GM18499 (cell line): ENCODE measurements at regions not wholly inside any gene's neighbourhood (a gene's known extent, or its start where the extent isn't known, plus 50 kb on each side); places are given as distances from the start of the nearest gene placed in this dataset.

Source experiments
- ATAC-seq: cut with Tn5 transposase; IDR thresholded peaks from one replicate; pipeline ENCODE4 v1.9.1; 2021; ENCODE audit warnings: moderate number of reproducible peaks; ENCODE audit not compliant: insufficient read depth, unreplicated experiment

DNA sequence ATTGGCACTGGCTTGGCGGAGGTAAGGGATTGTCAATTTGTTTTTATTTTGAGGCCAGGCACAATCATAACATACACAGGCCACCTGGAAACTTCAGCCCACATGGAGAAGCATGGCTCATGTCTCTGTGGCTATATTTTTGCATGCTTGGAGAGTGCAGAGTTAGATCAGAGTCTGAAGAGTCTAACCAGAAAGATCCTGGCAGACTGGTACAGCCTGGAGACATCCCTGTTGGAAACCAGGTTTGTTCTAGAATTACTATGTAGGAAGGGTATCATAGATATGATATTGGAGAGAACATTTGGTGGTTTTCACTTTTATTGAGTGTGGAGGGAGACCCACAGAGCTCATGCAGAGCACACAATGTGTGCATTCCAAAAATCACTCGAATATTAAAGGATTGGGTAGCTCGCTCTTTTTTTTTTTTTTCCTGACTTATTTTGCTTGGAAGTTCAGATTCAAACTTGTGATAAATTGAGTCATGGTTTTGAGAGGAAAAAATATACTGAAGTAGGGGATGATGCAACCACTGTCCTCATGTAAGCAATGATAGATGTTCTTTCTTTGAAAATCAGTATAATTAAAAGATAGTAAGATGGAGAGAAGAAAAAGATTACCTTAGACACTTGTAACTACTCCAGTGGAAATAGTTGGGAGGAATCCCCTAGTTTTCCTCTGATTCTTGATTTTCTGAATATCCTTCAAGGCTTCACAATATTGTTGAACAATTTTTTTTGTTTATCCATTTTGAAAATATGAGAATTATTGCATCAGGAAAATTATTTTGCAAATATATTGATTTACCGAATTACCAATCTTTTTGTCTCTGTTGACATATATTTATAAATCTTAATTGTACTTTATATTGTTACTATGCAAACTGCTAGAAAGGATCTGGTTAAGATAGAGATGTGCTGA, 185.7 kb upstream of the ZEB2 start:
- ATAC-seq: no peak

DNA sequence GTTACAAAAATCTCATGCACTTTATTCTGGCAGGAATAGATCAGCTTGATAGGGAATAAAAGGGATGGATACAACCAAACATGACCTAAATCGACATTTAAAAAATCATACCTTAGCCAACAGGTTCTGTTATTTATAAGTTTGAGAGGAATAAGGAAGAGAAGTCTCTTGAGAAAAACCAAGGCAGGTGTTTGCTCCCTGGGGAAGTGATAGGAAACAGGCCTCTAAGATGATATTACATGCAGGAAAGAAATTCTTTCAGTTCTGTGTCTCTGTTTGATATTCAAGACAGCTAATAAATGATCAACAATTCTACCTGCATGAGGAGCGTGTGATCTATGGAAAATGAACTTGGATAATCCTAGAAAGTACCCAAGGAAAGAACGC, 184.8 kb upstream of the ZEB2 start:
- ATAC-seq: no peak

DNA sequence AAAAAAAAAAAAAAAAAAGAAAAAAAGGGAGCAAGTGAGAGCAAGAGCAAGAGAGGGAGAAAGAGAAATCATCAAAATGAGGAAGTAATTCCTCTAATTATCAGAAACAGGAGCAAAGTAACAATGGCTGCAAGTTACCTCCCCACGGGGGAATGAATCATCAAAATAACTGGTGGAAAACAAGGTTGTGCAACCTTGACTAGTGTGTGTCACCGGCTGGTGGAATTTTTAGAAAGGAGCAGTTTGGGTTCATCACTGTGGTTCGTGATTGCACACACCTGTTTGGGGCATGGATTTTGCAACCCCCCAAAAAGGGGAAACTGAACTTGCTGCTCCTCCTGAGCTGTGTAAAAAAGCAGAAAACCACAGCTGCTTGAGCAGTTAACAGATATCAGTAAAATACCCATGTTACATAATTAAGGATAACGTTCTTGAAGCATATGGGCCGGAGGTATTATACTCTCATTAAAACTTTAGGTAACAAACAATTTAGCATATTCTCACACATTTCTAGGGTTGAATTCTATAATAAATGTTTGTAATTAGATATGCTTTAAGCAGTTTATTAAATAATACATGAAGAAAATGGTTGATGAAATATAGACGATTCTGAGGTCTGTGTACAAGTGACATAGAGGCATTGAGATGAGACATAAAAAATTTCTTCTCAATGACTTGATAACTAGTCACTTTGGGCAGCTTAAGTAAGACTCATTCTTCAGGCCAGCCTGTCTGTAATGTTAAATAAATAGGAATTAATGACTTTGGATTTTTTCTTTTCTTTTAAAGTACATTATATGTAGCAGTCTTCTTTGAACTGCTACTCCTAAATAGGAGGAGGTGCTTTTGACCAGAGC, 184.2 kb upstream of the ZEB2 start:
- no peak for ATAC-seq

DNA sequence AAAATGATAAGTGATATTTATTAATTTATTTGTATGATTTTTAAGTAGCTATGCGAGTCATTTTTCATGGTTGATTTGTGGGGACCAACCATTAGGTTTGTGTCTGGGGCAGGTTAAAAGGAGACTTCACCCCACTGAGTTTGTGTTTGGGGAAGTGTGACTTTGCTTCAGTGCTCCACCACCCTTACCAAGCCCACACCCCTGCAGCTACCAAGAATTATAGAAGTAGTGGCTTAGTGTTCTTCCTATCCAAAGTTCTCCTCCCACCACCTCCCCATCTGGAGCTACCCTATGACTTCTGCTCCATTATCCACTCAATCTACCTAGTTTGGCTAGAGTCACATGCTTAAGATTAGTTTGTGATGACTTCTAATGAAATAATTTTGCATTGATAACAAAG, 182.1 kb upstream of the ZEB2 start:
- no peak for ATAC-seq

DNA sequence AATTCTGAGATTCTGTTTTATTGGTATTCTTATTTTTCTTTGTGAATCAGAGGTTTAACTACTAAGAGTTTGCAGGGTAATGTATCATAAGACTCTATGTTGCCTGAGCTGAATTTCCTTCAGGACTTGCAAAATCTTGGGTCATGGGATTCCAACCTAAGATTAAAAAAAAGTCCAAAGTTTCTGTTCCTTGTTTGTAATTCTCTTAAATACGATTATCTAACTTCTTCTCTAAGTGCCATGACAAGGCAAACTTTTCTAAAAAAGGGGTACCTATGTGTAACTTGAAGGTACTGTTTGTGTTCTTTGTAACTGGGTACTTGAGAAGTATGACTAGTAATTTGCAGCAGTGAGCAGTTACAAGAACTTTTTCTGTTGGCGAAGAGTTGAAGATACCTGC, 181.3 kb upstream of the ZEB2 start:
- ATAC-seq: no peak

DNA sequence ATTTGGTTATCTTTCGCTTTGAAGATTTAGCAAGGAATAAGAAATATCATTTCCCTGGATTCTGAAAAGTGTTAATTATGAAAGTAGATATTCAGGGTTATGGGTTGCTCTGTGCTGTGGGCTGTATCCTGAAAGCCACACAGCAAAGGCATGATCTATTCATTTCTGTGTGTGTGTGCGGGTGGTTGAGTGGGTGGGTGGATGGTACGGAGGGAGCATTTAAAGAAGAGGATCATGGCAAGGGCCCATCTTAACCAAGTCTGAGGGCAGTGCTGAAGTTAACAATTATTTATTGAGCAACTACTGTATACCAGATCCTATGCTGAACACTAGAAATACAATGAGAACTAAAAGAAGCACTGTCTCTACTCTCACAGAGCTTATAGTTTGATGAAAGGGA, 178.2 kb upstream of the ZEB2 start:
- ATAC-seq: no peak

DNA sequence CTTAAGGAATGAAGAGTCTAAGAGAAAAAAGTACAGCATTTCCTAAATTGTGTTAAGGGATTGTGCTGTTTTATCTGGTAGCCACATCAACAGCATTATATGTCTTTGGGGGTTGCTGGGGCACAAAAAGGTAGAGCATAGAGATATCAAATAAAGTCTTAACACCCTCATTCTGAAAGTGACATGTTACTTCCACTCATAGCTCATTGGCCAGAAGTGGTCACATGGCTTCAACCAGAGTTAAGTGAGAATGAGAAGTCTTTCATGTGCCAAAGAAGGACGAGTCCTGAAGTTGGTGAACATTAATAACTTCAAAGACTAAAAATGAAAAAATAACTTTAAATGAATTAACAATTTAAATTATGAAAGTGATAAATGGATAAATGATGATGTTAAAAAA, 175.7 kb upstream of the ZEB2 start:
- ATAC-seq: no peak

DNA sequence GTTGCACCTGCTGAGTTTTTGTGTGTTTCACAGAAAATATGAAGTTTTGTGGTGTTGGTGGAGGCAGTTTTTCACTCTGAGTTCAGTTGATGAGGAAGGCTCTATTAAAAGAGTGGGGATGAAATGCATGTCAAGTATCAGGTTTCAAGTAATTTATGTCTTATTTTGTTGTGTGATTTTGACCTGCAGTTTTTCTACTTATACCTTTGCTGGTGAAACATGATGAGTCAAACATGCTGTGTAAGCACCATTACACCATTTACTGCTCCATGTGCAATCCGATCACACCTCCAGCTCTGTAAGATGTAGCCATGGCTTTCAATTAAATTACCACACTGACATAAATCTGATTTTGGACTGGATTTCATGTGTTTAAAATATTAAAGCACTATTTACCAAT, 174.5 kb upstream of the ZEB2 start:
- no peak for ATAC-seq

DNA sequence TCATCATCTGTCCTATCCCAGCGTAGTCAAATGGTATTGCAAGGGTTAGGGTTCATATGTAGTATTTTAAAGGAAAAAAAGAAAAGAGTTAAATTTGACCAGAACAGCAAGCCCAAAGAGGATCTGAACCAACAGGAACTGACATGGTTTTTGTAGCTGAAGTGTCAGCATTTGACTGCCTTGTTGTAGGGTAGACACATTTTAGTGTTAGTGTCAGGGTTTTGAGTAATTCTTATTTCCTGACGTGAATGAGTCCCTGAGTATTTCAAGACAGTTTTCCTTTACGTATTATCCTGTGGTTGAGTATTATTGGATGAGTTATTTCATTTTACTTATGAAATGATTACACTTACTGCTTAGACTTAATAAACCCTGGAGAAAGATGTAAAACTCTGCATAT, 173.3 kb upstream of the ZEB2 start:
- ATAC-seq: no peak

DNA sequence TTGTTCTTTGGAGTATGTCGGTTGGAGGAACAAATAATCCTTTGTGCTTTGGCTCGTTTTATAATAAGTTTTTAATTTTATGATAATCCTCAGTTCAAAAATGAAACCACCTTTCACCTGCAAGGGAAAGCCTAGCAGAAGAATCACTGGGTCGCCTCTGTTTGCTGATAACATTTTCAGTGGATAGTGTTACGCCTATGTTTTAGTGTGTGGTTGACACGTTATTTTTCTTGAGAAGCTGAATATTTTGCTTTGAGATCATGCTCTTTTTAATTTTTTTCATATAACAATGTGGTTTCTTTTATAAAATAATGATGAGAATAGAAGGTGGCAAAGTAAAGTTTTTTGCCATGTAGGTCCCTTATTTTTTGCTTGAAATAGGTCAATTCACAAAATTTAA, 172.7 kb upstream of the ZEB2 start:
- no peak for ATAC-seq

DNA sequence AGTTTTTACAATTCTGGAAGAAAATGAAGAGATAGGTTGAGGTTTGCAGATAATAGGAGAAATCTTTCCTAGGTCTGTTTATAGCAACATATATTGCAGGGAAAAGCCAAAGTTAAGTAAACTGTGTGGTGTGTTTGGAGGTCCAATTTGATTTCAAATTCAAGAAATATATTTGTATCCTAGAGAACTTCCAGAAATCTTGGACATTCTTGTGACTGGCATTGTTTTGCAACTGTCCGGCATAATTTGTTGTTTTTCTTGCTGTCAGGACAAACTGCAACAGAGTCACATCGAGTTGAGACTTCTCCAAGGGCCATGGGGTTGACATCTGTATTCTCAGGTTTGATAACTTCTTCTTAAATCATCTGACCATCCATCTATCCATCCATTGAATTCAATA, 170.9 kb upstream of the ZEB2 start:
- ATAC-seq: no peak

DNA sequence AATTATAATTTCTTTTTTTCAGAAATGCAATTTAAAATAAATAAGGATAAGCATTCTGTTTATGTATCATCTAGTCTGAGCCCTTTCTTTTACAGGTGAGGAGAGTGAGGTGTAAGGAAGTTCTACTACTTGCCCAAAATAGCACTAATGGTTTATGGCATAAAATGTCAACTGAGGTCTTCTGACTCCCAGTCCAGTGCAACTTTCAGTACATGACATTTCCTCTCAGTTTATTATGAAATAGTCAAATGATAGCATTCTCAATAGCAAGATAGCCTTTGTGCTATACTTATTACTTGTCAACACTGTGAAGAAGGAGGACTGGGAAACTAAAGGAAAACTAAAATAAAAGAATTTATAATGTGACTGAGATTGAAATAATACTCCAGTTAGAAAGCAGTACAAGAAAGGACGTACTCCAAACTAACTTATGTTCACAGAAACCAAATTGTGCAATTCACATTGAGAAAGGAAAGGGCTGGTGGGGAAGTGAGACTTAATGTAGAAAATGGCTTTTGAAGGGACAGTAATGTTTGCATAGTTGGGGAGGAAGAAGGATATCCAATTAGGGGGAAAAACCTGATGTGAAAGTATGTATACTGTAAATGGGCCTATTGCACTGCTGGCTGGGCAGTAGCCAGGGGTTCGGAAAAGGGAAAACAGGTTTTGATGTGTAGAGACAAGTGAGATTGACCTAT, 166.7 kb upstream of the ZEB2 start:
- ATAC-seq: no peak

DNA sequence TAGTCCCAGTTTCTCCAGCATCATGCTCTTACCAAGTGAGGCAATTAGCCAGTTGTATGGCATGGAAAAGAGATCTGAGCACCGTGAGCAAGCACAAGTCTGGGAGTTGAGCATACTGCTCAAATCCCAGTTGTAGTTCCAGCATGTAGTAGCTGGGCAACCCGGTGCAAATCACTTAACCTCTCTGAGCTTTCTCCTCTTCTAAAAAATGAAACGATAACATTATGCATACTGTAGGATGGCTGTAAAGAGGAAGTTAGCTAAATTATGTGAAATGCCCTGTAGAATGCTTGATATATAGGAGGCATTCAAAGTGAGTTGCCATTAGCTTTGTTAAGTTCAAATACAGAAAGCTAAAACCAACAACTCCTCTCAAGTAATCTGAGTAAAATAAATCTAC, 164.0 kb upstream of the ZEB2 start:
- ATAC-seq: no peak

DNA sequence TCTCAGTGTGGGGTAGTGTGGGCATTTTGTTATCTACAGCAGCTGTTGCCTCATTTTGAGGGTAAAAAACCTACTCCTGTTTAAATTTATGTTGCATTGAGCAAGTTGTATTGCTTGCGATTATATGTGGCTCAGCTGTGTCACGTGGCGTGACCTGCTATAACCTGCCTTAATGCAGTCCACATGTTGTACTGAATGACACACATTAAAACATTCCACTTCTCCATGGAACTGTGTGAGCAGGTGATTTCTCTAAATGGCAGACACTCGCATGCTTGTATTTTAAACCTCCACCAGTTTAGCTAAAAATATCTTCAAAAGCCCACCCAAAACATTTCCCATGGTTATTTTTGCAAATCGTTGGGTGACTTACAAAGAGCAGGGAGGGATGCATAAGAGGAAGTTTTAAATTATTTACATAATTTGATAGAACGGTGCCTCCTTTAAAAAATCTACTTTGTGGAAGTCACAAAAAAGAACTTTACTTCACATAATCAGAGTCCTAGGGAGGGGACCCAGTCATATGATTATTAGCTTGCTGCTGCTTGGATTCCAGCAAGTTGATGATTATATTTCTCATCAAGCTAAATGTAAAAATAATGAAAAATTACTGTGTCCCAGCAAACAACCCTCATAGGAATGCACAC, 163.3 kb upstream of the ZEB2 start:
- no peak for ATAC-seq

DNA sequence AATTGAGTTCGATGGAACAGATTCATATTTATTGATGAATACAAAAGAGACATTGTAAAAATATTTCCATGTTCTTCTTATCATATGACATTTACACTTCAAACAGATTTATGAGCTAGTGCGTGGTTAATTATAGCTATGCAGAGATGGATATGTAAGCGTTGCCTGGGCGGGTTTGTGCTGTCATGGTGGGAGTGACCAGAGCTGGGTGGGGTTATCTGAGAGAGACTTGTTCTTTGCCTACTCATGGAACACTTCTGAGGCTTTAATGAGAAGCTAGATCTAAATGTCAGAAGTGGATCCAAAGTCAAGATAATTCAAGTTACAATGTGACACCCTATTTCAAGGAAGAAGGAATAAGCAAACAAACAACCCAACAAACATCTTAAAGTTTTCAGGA, 162.3 kb upstream of the ZEB2 start:
- no peak for ATAC-seq

DNA sequence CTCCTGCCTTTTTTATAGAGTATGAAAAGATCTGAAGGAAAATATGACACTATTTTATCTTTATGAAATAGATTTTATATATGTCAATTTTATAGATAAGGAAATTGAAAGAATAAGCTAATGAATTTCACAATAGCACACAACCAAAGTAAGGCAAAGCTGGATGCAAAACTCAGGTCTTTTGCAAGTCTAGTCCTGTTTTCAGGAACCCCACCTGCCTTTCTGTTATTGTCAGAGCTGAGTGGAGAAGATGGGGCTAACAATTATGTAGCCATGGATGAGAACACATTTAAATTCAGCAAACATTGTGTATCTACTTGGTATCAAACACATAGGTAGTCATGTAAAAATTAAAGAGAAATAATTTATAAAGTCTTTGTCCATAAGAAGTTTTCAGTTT, 161.5 kb upstream of the ZEB2 start:
- ATAC-seq: no peak

DNA sequence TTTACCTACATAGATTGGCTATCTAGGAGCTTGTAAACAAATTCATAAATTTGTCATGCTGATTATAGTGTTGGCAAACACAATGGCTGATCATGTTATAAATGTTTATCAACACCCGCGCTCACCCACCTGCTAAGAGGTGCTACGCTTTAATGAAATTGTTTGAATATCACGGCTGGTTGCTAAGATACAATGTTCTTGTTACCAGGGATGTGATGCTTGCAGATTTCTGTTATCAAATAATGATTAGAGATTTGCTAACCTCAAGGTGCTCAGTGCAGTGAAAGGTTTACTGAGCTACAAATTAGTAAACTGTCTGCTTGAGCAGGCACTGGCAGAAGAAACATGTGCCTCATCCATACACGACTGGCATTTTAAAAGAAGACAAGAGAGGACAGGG, 160.0 kb upstream of the ZEB2 start:
- ATAC-seq: no peak

DNA sequence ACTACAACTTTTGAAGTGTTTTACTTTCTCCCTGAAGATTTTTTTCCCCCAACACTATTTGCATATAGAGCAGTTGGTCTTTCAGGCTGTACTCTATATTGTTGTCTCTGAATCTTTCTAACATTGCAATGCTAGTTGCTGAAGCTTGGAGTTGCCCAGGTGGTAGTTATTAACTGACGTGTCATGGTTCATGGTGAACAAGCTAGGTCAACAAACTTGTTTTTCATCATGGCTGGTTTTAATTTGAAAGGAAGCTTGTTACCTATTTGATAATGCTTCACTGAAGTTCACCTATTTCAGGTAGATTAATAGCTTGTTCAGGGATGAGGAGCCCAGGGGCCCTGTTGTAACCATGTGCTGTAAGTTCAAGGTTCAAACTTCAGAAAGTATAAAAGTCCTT, 158.8 kb upstream of the ZEB2 start:
- no peak for ATAC-seq

DNA sequence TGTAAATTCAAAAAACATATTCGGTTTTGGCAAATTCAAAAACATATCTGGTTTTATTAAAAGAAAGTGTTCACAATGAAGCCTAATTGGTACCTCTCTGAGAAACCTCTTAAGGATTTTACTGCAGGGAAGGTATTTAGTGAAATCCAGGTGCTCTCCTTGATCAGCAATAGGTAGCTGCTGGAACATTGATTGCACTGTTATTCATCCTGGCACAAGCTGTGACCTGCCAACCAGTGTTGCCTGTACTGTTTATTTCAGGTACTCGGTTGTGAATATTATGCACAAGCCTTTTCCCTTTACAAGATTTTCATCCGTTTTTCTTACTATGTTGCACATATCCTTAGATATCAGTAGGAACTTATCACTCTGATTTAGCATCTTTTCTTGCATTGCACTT, 155.8 kb upstream of the ZEB2 start:
- ATAC-seq: no peak

DNA sequence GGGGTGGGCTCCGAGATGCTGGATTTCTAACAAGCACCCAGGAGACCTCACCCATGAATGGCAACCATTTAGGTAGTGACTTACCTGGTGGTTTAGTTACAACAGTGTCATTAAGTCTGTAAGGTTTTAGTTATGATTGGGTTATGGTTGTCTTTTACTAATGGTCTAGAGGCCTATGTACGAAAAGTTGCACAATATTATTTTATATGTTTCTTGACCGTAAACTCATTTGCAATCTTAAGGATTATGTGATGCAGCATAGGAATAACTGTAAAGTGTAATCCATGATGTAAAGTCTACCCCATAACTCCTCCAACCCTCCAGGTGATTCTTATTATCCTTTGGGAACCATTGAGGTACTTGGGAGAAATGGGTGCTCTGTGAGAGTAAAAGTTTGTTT, 155.4 kb upstream of the ZEB2 start:
- no peak for ATAC-seq

DNA sequence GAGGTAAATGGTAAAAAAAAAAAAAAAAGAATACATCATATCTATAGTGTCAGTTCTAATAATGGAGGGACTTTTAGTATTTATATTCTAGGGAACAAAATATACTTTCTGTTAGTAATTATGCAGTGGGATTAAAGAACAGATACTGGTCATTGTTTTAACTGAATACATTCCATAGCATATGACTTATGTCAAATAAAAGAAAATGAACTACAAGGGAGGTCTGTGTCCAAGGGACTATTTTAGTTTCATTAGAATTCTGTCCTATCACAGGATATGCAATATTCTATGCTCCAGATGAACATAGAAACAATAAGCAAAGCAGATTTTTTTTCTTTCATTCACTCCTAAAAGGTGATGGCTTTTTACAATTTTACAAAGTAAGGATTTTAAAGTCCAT, 154.2 kb upstream of the ZEB2 start:
- ATAC-seq: no peak
